NB4 (cell line): ENCODE measurements at regions not wholly inside any gene's neighbourhood (a gene's known extent, or its start where the extent isn't known, plus 50 kb on each side); places are given as distances from the start of the nearest gene placed in this dataset.

ENCODE experiments used
- DNase-seq: peaks from one replicate; pipeline ENCODE4 v3.0.0; 2010; ENCODE audit warnings: low read depth
- H3K4me3 ChIP-seq: one replicate; pipeline ENCODE4 v1.5.1; 2011; ENCODE audit warnings: mild to moderate bottlenecking, low read depth, low read length, moderate library complexity
- CTCF ChIP-seq: IDR thresholded peaks from one replicate; pipeline ENCODE4 v1.5.1; 2012; ENCODE audit warnings: low read depth, low read length
- MAX ChIP-seq: IDR thresholded peaks from 2 replicates; pipeline ENCODE4 v1.6.1; 2011; ENCODE audit warnings: low read depth, low read length
- MYC ChIP-seq: IDR thresholded peaks from 2 replicates; pipeline ENCODE4 v1.6.1; 2011; ENCODE audit warnings: low read depth, low read length
- POLR2A ChIP-seq: IDR thresholded peaks from 2 replicates; pipeline ENCODE4 v1.6.1; 2011; ENCODE audit warnings: mild to moderate bottlenecking; ENCODE audit not compliant: insufficient read length; ENCODE audit errors: extremely low read depth

- H3K4me3 ChIP-seq, result no peak overlapping the region
These were observed 119.6 kb upstream of the SV2C start for GRCh38 chr5:75963554-75963953.

GRCh38 chr5:75961818-75962217 lies 121.4 kb upstream of the SV2C start:
- TF ChIP-seq MYC (no peak), MAX (no peak), CTCF (no peak), POLR2A (no peak)
- no peak overlapping the region for H3K4me3 ChIP-seq
- no peak for DNase-seq

More at GRCh38 chr5:75963554-75963953, 119.6 kb upstream of the SV2C start:
- TF ChIP-seq POLR2A (no peak), MYC (no peak), MAX (no peak), CTCF (no peak)
- no peak for DNase-seq

- no peak for DNase-seq
- H3K4me3 ChIP-seq, result no peak overlapping the region
- TF ChIP-seq MYC, result no peak
- no peak for TF ChIP-seq CTCF
- no peak for TF ChIP-seq POLR2A
- no peak for TF ChIP-seq MAX
These were observed 123.1 kb upstream of the SV2C start for GRCh38 chr5:75960129-75960528.

- H3K4me3 ChIP-seq, result no peak overlapping the region
- no peak for DNase-seq
- TF ChIP-seq MAX, result no peak
- TF ChIP-seq MYC, result no peak
- no peak for TF ChIP-seq CTCF
- no peak for TF ChIP-seq POLR2A
These were observed 130.2 kb upstream of the SV2C start for GRCh38 chr5:75952963-75953362.

GRCh38 chr5:75952291-75952690 lies 130.9 kb upstream of the SV2C start:
- no peak overlapping the region for H3K4me3 ChIP-seq
- no peak for TF ChIP-seq CTCF
- TF ChIP-seq MYC, result no peak
- TF ChIP-seq POLR2A, result no peak
- no peak for TF ChIP-seq MAX

GRCh38 chr5:75951716-75952115 lies 131.5 kb upstream of the SV2C start:
- no peak for DNase-seq
- TF ChIP-seq CTCF (no peak), MYC (no peak), POLR2A (no peak), MAX (no peak)
- H3K4me3 ChIP-seq, result no peak overlapping the region

More at GRCh38 chr5:75952291-75952690, 130.9 kb upstream of the SV2C start:
- DNase-seq, result no peak
